Endothelial cell of umbilical vein (primary cell): ENCODE measurements at regions not wholly inside any gene's neighbourhood (a gene's known extent, or its start where the extent isn't known, plus 50 kb on each side); places are given as distances from the start of the nearest gene placed in this dataset.

ENCODE experiments used
- CTCF ChIP-seq, 2 donors: IDR thresholded peaks; 1 replicate in 1 of 2; 2 replicates in 1 of 2; pipeline ENCODE4 v1.5.1; 2011; ENCODE audit warnings: low read length in 2 of 2, mild to moderate bottlenecking in 2 of 2, moderate library complexity in 2 of 2, control low read depth in 1 of 2, inconsistent platforms in 1 of 2, low read depth in 1 of 2; ENCODE audit not compliant: insufficient read depth in 1 of 2; ENCODE audit errors: extremely low read depth in 1 of 2
- EZH2 ChIP-seq: IDR thresholded peaks from 2 replicates; pipeline ENCODE4 v1.6.1; 2012; ENCODE audit warnings: borderline replicate concordance, low read depth, mild to moderate bottlenecking, moderate library complexity, low read length, inconsistent platforms; ENCODE audit not compliant: severe bottlenecking
- FOS ChIP-seq: IDR thresholded peaks from 2 replicates; pipeline ENCODE4 v1.6.1; 2011; ENCODE audit warnings: mild to moderate bottlenecking, low read length, moderate library complexity, borderline replicate concordance; ENCODE audit not compliant: insufficient read depth
- GATA2 ChIP-seq: IDR thresholded peaks from 2 replicates; pipeline ENCODE4 v1.7.0; 2011; ENCODE audit warnings: low read depth, mild to moderate bottlenecking, moderate library complexity, mixed read lengths, low read length; ENCODE audit not compliant: insufficient read length, insufficient read depth
- JUN ChIP-seq: IDR thresholded peaks from 2 replicates; pipeline ENCODE4 v1.6.1; 2011; ENCODE audit warnings: borderline replicate concordance, low read depth; ENCODE audit not compliant: insufficient read length, insufficient read depth
- POLR2A ChIP-seq: IDR thresholded peaks from 2 replicates; pipeline ENCODE4 v1.6.1; 2012; ENCODE audit warnings: low read depth, mild to moderate bottlenecking, control low read depth, low read length
- POLR2AphosphoS5 ChIP-seq: IDR thresholded peaks from 2 replicates; pipeline ENCODE4 v1.6.1; 2012; ENCODE audit warnings: low read depth, mild to moderate bottlenecking, control low read depth, low read length, moderate library complexity; ENCODE audit not compliant: insufficient read depth
- TF ChIP-seq, protein P1 (sequence below): IDR thresholded peaks from 2 replicates; pipeline ENCODE4 v1.6.1; 2011; ENCODE audit not compliant: insufficient read depth, insufficient read length

DNA sequence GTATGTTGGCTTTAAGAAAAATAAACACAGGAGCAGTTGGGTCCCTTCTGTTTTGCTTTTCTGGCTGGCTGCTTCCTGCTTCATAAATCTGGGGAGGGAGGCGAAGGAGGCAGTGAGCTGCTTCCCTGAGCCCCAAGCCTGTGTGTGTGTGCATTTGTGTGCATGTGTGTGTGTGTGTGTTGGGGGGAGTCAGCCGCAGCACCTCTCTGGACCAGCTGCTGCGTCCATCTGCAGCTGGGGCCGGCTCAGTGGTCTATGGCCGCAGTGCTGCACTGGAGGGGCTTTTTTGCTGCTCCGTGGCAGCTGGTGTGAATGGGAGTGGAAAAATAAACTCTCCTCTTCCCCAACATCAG lies 192.3 kb downstream of the RNF144A start:
- TF ChIP-seq POLR2A (no peak), CTCF (IDR thresholded peaks at IDR 0.05; ENCODE audit: extremely low read depth in 1 of 2, insufficient read depth in 1 of 2, low read depth in 1 of 2, low read length in 2 of 2) (no peak), GATA2 (no peak), EZH2 (no peak), POLR2AphosphoS5 (no peak), JUN (no peak), FOS (no peak)
- TF ChIP-seq, protein P1, sequence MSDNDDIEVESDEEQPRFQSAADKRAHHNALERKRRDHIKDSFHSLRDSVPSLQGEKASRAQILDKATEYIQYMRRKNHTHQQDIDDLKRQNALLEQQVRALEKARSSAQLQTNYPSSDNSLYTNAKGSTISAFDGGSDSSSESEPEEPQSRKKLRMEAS, result no peak
